ENCODE measurements at regions not wholly inside any gene's neighbourhood (a gene's known extent, or its start where the extent isn't known, plus 50 kb on each side); places are given as distances from the start of the nearest gene placed in this dataset.

- Histone ChIP-seq H3K9me3 (ENCODE audit: control insufficient read depth in 1 of 2, insufficient read depth in 1 of 2, low read length in 2 of 2) (peaks cover 0 to 3% of the 10 kb centered on the region in 2 experiments), H3K36me3 (ENCODE audit: insufficient read depth, low read length) (no peaks in the 10 kb centered on the region), H3K4me1 (ENCODE audit: insufficient read depth, low read length) (no peaks in the 10 kb centered on the region), H3K27me3 (ENCODE audit: control insufficient read depth in 1 of 2, insufficient read depth in 2 of 2, low read length in 2 of 2) (no peaks in the 10 kb centered on the region), H3K4me3 (ENCODE audit: low read length) (no peak overlapping the region), H3K27ac (ENCODE audit: low read depth in 1 of 2, low read length in 2 of 2) (no peak overlapping the region)
- Mint-ChIP-seq H3K27me3 (no peaks in the 10 kb centered on the region), H3K27ac (no peak overlapping the region), H3K4me1 (ENCODE audit: low read depth) (no peaks in the 10 kb centered on the region), H3K4me3 (no peak overlapping the region), H3K9me3 (peaks cover 14% of the 10 kb centered on the region), H3K36me3 (ENCODE audit: low read depth) (no peaks in the 10 kb centered on the region)
- DNase-seq (no peak), ATAC-seq (ENCODE audit: poor library complexity) (no peak)
- intact Hi-C loops (cut with DNase I, micrococcal nuclease) = no loop called here
- ChIA-PET POLR2A (no interaction called here), CTCF (no interaction called here)
- no peak for TF ChIP-seq CTCF (IDR thresholded peaks at IDR 0.05)
Observed at GRCh38 chr10:57605948-57606485, 661.7 kb downstream of the IPMK start.

GRCh38 chr10:57599440-57599839 is 668.3 kb downstream of the IPMK start:
- ChIA-PET CTCF (no interaction called here), POLR2A (no interaction called here)
- H3K9me3 Mint-ChIP-seq = peaks cover 2% of the 10 kb centered on the region

GRCh38 chr10:57593983-57594573 is 673.6 kb downstream of the IPMK start:
- Mint-ChIP-seq H3K27me3 (no peaks in the 10 kb centered on the region), H3K36me3 (ENCODE audit: low read depth) (no peaks in the 10 kb centered on the region), H3K4me1 (ENCODE audit: low read depth) (no peaks in the 10 kb centered on the region), H3K9me3 (peaks cover 3% of the 10 kb centered on the region), H3K27ac (no peak overlapping the region), H3K4me3 (no peak overlapping the region)
- Histone ChIP-seq H3K4me1 (ENCODE audit: insufficient read depth, low read length) (no peaks in the 10 kb centered on the region), H3K9me3 (ENCODE audit: control insufficient read depth in 1 of 2, insufficient read depth in 1 of 2, low read length in 2 of 2) (peaks cover 0 to 7% of the 10 kb centered on the region in 2 experiments), H3K4me3 (ENCODE audit: low read length) (no peak overlapping the region), H3K27ac (ENCODE audit: low read depth in 1 of 2, low read length in 2 of 2) (no peak overlapping the region), H3K36me3 (ENCODE audit: insufficient read depth, low read length) (no peaks in the 10 kb centered on the region), H3K27me3 (ENCODE audit: control insufficient read depth in 1 of 2, insufficient read depth in 2 of 2, low read length in 2 of 2) (no peaks in the 10 kb centered on the region)
- intact Hi-C loops (cut with DNase I, micrococcal nuclease) = loop anchor here in 1 of 2 experiments (10.0 kb wide), 1 partner anchor 61 kb away; no protein-coding TSS in a partner anchor
- POLR2A ChIA-PET = no interaction called here
- ATAC-seq (ENCODE audit: poor library complexity) = no peak
- no peak for DNase-seq
- TF ChIP-seq CTCF (IDR thresholded peaks at IDR 0.05) = no peak
- CTCF ChIA-PET = no interaction called here

More at GRCh38 chr10:57599440-57599839, 668.3 kb downstream of the IPMK start:
- no peak overlapping the region for H3K27ac Mint-ChIP-seq
- H3K36me3 Mint-ChIP-seq (ENCODE audit: low read depth) = no peaks in the 10 kb centered on the region
- H3K27me3 ChIP-seq (ENCODE audit: control insufficient read depth in 1 of 2, insufficient read depth in 2 of 2, low read length in 2 of 2) = no peaks in the 10 kb centered on the region
- DNase-seq (no peak), ATAC-seq (ENCODE audit: poor library complexity) (no peak)
- intact Hi-C loops (cut with DNase I, micrococcal nuclease) = loop anchor here in 1 of 2 experiments (10.0 kb wide), 1 partner anchor 55 kb away; no protein-coding TSS in a partner anchor
- no peaks in the 10 kb centered on the region for H3K4me1 Mint-ChIP-seq (ENCODE audit: low read depth)
- no peak overlapping the region for H3K4me3 ChIP-seq (ENCODE audit: low read length)
- no peaks in the 10 kb centered on the region for H3K4me1 ChIP-seq (ENCODE audit: insufficient read depth, low read length)
- H3K9me3 ChIP-seq (ENCODE audit: control insufficient read depth in 1 of 2, insufficient read depth in 1 of 2, low read length in 2 of 2) = no peaks in the 10 kb centered on the region
- no peak overlapping the region for H3K4me3 Mint-ChIP-seq
- no peak for TF ChIP-seq CTCF (IDR thresholded peaks at IDR 0.05)
- H3K36me3 ChIP-seq (ENCODE audit: insufficient read depth, low read length) = no peaks in the 10 kb centered on the region
- no peak overlapping the region for H3K27ac ChIP-seq (ENCODE audit: low read depth in 1 of 2, low read length in 2 of 2)
- H3K27me3 Mint-ChIP-seq = no peaks in the 10 kb centered on the region

All from CD4-positive, alpha-beta T cell (primary cell).